HG03520 (cell line): ENCODE measurements at regions not wholly inside any gene's neighbourhood (a gene's known extent, or its start where the extent isn't known, plus 50 kb on each side); places are given as distances from the start of the nearest gene placed in this dataset.

ENCODE experiments used
- ATAC-seq: cut with Tn5 transposase; IDR thresholded peaks from one replicate; pipeline ENCODE4 v1.9.1; 2021; ENCODE audit warnings: mild to moderate bottlenecking, moderate library complexity; ENCODE audit not compliant: unreplicated experiment

DNA sequence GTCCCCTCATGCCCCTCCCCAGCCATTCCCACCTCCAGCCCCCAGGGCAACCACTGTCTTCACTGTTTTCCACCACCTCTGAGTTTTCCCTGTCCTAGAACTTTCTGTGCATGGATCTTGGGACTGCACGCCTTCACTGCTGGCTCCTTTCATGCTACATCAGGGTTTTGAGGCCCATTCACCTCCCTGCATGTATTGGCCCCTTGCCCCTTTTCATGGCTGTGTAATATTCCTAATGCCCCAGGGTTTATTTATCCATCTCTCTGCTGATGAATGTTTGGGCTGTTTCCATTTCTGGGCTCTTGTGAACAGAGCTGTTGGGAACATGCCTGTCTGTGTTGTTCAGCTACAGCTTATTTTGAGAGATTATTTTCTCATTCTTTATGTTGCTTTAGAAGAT lies 205.0 kb downstream of the RBFOX3 start:
- ATAC-seq = no peak

DNA sequence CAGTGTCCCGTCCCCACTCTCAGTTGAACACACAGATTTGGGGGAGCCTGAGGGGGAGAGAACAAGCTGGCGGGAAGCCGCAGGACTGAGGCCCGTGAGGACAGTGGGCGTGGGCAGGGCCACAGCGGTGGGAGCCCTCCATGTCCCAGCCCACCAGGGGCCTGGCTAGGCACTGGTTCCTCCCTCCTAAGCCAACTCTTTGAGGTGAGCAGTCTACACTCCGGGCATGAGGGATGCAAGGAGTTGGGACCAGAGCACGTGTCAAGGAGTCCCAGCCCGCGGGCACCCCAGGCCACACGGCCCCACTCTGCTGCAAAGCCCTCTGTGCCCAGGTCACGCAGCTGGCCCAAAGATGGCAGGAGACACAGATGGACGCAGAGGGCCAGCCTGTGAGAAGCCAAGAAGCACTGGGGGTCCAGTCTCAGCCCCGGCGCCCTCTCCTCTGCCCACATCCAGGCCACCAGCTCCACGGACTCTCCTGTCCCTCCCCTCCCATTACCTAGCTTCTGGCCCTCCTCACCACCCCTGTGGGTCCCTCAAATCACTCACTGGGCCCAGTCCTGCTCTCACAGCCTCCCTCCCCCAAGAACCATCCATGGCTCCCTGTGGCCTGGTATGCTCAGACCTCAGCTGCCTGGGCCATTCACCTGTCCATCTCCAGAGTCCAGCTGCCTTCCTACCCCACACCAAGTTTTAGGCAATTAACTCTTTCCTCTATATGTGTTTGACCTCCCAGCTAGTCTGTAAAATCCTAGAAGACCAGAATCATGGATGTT lies 206.5 kb downstream of the RBFOX3 start:
- no peak for ATAC-seq

DNA sequence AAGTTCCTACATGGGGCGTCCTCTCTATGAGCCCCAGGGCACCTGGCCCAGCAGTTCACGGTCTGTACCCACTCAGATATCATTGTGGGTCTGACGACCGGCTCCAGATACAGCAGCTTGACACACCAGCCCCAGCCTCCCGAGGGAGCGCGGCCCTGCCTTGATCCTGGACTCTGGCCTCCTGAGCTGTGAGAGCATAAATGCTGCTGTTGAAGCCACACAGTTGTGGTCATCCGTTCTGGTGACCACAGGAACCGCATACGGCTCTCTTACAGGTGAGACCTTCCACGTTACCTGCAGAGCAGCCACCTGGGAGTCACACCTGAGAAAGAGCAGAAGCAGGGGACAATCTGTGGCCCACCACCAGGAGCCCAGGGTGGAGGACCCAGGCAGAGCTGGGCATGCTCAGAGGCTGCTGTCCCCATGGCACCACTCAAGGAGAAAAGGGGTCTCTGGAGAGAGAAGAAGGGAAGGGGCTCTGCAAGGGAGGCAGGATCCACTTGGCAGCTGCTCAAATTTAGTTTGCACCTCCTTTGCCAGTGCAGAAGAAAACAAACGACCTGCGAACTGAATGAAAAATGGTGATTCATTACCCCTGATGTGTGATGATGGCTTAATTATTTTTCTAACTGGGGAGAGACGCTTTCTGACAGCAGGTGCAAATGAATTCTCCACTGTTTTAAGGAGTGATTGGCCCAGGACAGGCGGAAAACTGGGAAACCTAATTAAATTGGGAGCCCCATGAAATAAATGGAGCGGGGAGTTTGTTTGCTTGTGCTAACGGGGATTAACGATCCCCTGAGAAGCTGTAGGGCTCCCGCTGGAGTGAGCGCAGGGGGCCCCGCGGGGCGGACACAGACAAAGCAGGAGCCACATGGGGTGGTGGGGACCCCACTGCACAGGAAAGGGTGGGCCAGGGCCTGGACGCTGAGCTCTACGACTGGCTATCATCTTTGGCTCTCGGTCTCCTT lies 208.9 kb downstream of the RBFOX3 start:
- ATAC-seq = no peak

DNA sequence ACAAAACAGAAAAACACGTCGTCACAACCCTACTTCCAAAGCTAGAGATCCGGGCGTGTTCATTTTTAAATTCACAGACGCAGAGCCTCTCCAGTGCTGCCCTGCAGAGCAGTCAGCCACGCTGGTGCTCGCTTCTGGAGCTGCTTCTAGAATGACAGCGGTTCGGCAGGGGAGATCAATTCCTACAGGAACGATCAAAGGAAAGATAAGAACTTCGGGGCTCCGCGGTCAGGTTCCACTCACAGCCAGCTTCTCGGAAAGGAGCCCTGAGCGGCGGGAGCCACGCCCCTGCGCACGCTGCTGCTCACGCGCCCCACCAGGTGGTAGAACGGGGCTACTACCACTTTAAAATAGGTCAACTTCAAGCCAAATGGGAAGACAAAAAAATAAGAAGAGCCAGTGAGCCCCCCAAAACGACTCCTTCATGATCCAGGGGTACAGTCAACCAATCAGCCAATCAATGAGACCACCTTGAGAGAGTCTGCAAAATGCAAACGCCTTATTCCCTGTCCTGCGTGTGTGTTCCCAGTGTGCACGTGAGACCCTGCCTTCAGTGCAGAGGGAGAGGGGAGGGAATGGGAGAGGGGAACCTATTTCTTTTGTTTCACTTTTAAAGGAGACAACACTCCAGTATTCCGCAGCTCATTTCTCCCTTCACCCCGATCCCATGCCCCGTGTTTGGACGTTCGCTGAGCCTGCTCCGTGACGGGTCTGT lies 209.7 kb downstream of the RBFOX3 start:
- ATAC-seq = no peak

DNA sequence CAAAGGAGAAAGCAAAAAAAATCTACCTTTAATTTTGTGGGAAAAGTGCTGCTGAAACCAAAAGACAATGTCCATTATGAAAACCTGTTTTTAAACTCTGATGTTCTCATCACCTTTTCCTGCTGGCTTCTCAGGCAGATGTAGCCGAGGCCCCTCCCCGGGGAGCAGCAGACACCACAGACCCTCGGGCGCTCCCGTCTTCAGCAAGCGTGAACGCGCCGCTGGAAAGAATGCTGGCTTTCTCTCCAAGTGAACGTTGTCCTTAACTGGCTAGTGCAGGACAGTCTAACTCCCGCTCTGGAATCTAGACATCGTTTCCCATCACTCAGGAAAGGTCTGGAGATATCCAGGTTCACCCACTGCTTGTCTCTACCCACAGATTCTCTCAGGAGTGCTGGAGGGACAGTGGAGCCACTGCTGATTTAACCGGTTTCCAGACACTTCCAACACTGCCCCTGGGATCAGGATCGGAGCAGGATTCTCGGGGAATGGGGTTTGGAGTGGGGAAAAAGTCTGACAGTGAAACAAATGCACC lies 211.2 kb downstream of the RBFOX3 start:
- no peak for ATAC-seq

DNA sequence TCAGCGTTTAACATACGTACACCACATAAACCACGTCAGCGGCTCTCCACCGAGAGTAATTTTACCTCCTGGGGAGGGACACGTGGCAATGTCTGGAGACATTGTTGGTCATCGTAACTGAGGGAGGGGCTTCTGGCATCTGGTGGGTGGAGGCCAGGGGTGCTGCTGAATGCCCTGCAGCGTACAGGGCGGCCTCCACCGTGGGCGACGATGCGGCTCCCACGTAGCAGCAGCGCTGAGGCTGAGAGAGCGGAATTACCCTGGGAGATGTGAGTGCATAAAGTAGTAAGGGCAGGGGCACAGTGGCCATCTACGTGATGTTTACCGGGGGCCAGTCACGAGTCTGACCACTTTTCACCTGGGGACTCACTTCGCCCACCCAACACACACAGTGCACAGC lies 212.4 kb downstream of the RBFOX3 start:
- no peak for ATAC-seq

DNA sequence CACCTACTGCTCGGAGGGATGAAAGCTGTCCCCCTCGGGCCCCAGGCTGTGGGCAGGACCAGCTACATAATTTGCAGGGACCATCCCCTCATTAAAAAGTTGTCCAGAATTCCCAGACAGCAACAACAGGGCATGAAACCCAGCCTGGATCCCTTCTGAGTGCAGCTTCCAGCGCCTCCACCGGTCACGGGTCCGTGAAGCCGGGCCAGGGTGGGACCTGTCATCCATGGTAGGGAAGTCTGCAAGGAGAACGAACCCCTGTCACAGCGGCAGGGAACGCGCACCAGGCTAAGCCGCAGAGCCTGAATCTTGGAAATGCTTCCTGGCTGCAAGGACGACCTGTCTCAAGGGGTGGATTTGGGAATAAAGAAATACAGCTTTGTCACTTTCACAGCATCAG lies 214.2 kb downstream of the RBFOX3 start:
- no peak for ATAC-seq

DNA sequence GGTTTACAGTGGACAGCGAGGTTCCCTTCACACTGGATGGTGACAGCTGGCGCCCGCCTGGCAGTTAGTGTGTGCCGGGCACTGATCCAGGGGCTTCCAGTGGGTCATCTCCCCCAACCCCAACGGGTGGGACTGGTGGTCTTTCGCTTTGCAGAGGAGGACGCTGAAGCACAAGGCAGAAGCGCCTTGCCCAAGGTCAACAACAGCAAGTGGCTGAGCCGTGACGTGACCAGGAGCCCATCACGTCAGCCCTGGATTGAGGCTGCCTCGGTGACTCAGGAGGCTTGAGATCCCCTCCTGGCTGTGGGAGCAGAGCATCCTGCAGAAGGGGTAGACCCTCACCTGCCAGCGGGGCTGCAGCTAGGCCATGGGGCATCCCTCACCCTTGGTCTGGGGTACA lies 215.3 kb downstream of the RBFOX3 start:
- ATAC-seq = no peak

DNA sequence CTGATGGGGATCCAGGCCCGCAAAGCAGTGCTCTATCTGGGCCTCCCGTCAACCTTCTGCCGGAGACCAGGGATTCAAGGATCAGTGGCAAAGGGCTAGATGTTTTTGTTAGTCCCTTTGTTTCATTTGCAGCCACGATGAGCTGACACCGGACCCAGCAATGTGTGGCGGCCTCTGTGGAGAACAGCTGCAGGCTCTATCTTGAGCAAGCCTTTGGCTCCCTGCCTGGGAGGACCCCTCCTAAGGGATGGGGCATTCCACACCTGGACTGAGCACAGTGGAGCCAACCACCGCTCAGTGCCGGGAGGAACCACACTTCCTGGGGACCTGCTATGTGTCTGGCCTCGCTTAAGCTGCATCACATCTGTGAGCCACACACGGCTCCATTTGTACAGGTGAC lies 215.8 kb downstream of the RBFOX3 start:
- no peak for ATAC-seq

DNA sequence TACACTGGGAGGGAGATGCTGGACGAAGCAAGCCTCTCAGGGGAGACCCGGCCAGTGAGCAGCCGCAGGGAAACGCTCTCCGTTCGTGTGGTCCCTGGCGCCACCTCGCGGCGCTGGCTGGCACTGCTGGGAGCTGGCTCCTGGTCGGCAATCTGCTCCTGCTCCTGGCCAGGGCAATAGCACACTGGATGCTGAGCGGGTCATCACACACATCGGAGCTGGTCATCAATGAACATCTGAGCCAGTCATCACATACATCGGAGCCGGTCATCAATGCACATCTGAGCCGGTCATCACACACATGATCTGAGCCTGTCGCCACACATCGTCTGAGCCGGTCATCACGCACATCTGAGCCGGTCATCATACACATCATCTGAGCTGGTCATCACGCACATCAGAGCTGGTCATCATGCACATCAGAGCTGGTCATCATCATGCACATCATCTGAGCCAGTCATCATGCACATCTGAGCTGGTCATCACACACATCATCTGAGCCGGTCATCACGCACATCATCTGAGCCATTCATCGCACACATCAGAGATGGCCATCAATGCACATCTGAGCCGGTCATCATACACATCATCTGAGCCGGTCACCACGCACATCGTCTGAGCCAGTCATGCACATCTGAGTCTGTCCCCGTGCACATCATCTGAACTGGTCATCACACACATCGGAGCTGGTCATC lies 217.3 kb downstream of the RBFOX3 start:
- no peak for ATAC-seq

DNA sequence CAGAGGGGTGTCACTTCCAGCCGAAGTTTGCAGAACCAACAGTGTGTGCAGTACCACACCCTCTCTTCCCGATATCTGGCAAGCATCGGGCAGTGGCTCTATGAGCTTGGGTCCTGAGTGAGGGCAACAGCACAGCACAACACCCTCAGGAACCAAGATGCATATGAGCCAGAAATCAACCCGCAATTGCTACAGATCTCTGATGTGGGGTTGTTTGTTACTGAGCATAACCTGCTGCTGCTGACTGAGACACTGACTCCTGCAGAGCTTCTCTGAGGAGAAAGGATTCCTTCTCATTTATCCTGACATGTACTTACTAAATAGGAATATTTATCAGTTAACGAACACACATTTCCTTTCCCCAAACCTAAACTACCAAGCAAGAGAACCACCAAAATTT lies 218.3 kb downstream of the RBFOX3 start:
- no peak for ATAC-seq

DNA sequence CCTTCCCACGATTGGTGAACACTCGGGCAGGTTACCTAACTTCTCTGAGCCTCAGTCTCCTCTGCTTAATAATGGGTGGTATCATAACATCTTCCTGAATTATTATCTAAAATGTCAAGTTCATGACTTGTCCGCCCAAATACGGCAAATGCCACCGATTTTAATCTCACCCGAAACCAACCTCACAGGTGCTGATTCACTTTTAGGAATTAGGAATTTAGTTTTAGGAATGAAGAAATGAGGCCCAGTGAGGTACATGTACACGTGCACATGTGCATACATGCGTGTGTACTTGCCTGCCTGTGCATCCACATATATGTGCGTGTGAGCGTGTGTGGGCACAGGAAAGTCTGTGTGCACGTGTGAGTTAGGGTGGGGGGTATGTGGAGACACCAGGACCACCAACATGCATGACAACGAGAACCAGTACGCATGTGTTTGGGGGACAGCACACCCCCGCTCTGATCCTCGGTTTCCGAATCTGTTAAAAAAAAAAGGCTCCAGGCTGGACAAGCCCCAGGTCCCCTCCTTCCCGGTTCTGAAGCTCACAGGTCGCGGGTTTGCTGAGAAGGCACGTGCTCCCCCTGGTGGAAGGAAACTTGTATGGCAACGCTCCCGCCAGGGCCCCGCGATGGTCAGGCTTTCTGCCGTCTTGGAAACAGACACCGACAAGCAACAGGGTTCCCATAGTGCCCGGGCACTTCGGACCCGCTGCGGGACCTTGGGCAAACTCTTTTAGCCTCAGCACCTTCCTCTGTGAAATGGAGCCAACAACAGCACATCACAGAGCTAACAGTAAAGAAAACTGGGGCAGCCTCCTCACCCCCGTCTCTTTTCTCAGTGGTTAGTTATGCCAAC lies 219.2 kb downstream of the RBFOX3 start:
- ATAC-seq = no peak

DNA sequence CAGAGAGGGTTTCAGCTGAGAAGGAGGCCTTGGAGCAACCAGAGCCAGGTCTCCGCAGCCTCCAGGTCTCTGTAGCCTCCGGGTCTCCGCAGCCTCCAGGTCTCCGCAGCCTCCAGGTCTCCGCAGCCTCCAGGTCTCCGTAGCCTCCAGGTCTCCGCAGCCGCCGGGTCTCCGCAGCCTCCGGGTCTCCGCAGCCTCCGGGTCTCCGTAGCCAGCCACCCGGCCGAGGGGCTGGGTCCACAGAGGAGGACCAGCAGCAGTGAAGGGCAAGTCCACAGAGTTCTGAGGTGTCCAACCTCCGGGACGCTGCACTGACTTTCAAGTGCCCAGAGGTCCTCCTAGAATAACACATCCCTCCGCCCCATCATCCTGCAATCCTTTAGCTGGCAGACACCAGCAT lies 221.0 kb downstream of the RBFOX3 start:
- ATAC-seq = no peak

DNA sequence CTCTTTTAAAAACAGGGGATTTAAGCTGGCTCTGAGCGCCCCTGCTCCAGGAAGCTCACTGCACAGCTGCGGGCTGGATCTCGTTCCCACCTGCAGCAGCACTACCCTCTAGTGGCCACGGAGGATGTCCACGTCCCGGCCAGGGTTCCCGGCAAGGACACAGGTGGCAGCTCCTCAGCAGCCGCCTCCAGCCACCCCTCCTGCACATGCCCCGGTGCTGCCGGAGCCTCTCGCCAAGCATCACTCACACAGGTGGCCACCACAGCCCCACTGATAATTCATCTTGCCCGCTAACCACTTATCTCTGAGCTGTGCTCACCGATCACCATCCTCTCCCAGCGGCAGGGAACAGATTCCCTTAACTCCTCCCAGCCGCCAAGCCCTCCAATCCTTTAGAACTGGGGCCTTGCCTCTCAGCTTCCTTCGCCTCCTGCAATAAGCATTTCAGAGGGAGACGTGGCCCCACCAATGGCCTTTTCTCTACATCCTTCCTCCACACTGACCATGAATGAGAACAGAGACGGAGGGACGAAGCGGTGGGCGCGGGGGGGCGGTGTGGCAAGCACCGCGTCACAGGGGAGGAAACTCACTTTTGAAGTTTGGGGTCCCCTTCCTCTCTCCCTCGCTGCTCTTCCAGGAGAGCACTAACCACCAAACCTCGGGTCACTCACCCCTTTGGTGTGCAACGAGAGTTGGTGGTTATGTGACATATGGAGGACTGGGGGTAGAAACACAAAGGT lies 222.1 kb downstream of the RBFOX3 start:
- ATAC-seq = no peak

DNA sequence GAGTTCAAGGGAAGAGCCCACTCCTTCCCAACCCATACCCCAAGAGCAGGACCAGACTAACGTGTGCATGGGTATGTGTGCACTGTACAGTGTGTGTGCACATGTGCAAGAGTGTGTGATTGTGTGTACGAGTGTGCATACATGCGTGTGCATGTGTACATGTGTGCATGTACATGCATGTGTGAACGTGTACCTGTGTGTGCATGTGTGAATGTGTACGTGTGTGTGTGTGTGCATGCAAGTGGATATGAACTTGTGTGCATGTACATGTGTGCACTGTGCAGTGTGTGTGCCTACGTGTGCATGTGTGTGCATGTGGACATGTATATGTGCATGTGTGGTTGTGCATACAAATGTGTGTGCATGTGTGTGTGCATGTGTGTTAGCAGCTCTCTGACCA lies 223.1 kb downstream of the RBFOX3 start:
- ATAC-seq = no peak

DNA sequence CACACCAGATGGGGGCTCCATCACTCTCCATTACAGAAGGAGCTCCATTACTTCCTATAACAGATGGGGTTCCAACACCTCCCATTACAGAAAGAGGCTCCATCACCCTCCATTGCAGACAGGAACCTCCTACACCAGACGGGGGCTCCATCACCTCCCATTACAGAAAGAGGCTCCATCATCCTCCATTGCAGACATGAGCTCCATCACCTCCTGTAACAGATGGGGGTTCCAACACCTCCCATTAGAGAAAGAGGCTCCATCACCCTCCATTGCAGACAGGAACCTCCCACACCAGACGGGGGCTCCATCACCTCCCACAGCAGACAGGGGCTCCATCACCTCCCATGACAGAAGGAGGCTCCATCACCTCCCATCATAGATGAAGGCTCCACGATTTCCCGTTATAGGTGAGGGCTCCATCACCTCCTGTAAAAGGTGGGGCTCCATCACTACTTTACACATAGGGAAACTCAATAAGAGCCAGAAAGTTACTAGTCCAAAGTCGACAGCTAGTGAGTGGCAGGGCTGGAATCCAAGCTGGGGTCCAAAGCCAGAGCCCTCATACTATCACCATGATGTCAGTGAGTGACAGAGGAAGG lies 224.8 kb downstream of the RBFOX3 start:
- no peak for ATAC-seq

DNA sequence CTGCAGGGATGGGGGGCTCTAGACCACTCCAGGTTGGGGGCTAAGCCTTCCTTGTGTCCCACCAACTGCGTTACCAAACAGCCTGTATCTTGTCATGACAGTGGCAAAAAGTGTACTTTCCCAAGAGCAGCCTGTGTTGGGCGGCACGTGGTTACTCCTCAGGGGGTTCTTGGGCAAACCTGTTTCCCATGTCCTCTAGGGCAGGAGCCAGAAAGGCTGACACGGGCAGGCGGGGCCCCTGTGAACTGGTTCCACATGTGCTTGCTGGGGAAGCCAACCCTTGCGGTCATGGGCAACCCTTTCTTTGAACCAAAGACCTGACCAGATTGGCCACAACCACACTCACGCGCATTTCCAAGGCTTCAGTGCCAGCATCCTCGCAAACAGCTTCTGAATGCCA lies 228.5 kb downstream of the RBFOX3 start:
- no peak for ATAC-seq

DNA sequence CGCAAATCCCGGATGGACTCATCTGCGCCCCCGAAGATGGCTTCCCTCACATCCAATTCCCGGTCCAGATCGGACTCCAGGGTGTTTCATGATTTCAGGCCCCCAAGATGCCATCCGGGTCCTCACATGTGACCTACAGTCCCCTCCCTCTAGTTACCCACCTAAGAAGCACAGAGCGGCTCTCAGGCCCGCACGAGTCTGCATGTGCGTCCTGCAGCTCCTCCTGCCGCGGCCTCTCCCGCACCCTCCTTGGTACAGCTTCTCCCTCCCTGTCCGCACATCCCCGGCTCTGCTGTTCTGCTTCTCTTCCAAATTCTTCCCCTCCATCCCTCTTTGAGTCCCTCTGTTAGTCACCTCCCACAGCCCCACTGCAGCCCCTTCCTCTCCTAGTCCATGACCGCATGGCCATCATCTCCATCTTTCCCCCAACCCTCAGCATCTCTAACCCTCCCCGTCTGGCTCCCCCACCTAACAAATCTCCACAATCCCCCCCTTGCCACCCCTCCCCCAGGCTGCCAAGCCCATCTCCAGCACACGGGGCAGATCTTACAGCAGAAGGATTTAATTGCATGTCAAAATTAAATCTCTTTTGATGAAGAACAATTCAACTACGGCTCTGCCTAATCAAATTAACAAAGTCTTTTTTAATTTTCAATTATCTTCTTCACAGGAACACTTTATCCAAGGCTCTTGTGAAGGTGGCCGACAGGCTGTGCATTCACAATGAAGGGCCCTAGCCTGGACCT lies 231.0 kb downstream of the RBFOX3 start:
- ATAC-seq = no peak
